Natural killer cell (primary cell): ENCODE measurements at regions not wholly inside any gene's neighbourhood (a gene's known extent, or its start where the extent isn't known, plus 50 kb on each side); places are given as distances from the start of the nearest gene placed in this dataset.

Experiments
- ATAC-seq, 3 donors: fragments of 150-1000 bp in 2 of 3; fragments of 200-7000 bp in 1 of 3; cut with Tn5 transposase; 1 replicate in 1 of 3; 2 replicates in 2 of 3; pipeline ENCODE4 v1.10.0; 2021; ENCODE audit warnings: mild to moderate bottlenecking in 2 of 3, moderate library complexity in 2 of 3
- DNase-seq, 2 donors: peaks; one replicate each; pipeline versions ENCODE4 v3.0.0 to v3.0.0-alpha.2; 2013 to 2021; ENCODE audit warnings: mixed read lengths in 1 of 2
- H3K27ac ChIP-seq: one replicate; pipeline ENCODE4 v1.5.1; 2013; ENCODE audit warnings: mild to moderate bottlenecking, low read length
- H3K27me3 ChIP-seq: one replicate; pipeline ENCODE4 v1.6.1; 2013; ENCODE audit warnings: low read length; ENCODE audit not compliant: control insufficient read depth, insufficient read depth
- H3K36me3 ChIP-seq: one replicate; pipeline ENCODE4 v1.6.1; 2013; ENCODE audit warnings: low read length; ENCODE audit not compliant: control insufficient read depth, insufficient read depth
- H3K4me1 ChIP-seq: one replicate; pipeline ENCODE4 v1.6.1; 2013; ENCODE audit warnings: low read length; ENCODE audit not compliant: control insufficient read depth, insufficient read depth
- H3K4me3 ChIP-seq: one replicate; pipeline ENCODE4 v1.5.1; 2013; ENCODE audit warnings: low read length
- H3K9me3 ChIP-seq: one replicate; pipeline ENCODE4 v1.6.1; 2013; ENCODE audit warnings: low read length; ENCODE audit not compliant: control insufficient read depth, insufficient read depth
- H3K27ac Mint-ChIP-seq, 2 donors: one replicate each; pipeline ENCODE4 v1.8.0; 2022; ENCODE audit warnings: mild to moderate bottlenecking in 2 of 2, mixed read lengths in 2 of 2, moderate library complexity in 1 of 2
- H3K27me3 Mint-ChIP-seq, 2 donors: one replicate each; pipeline ENCODE4 v1.8.0; 2022; ENCODE audit warnings: low read depth in 2 of 2, mixed read lengths in 2 of 2
- H3K36me3 Mint-ChIP-seq: one replicate; pipeline ENCODE4 v1.8.0; 2022; ENCODE audit warnings: mixed read lengths
- H3K4me1 Mint-ChIP-seq, 2 donors: one replicate each; pipeline ENCODE4 v1.8.0; 2022; ENCODE audit warnings: mixed read lengths in 2 of 2
- H3K4me3 Mint-ChIP-seq: one replicate; pipeline ENCODE4 v1.8.0; 2022; ENCODE audit warnings: mild to moderate bottlenecking, moderate library complexity, mixed read lengths
- H3K9me3 Mint-ChIP-seq, 2 donors: one replicate each; pipeline ENCODE4 v1.8.0; 2022; ENCODE audit warnings: mixed read lengths in 2 of 2
- CTCF ChIP-seq: fragments of 200-600 bp; IDR thresholded peaks from one replicate; pipeline ENCODE4 v1.8.0; 2022; ENCODE audit warnings: antibody characterized with exemption
- WGBS: methylation state at CpG from one replicate; pipeline ENCODE4 v1.1.7; 2013; ENCODE audit warnings: missing lambda C conversion rate; ENCODE audit not compliant: insufficient coverage; 5-methylcytosine and 5-hydroxymethylcytosine counted together
- intact Hi-C: fragments of 100-400 bp; cut with micrococcal nuclease; formaldehyde crosslinking; loops from one replicate; pipeline ENCODE4 v1.14.2; 2022

GRCh38 chr7:131010717-131011431 is 276.9 kb upstream of the KLF14 start:
- Mint-ChIP-seq H3K27ac (peak overlapping the region; percentile 27 to 81), H3K27me3 (no peaks in the 10 kb centered on the region), H3K9me3 (no peaks in the 10 kb centered on the region), H3K36me3 (no peaks in the 10 kb centered on the region), H3K4me1 (peaks cover 71 to 93% of the 10 kb centered on the region in 2 donors), H3K4me3 (peak overlapping the region; percentile 49)
- TF ChIP-seq CTCF = no peak
- WGBS = 71% methylated on average over 4 of the region's 6 CpGs
- Histone ChIP-seq H3K9me3 (no peaks in the 10 kb centered on the region), H3K4me1 (peaks cover 40% of the 10 kb centered on the region), H3K36me3 (no peaks in the 10 kb centered on the region), H3K27ac (no peak overlapping the region), H3K27me3 (no peaks in the 10 kb centered on the region), H3K4me3 (no peak overlapping the region)
- ATAC-seq = peak in 2 of 3 donors; percentile 10 to 33
- intact Hi-C loops = no loop called here
- peak in 1 of 2 donors; percentile 49 for DNase-seq

DNA sequence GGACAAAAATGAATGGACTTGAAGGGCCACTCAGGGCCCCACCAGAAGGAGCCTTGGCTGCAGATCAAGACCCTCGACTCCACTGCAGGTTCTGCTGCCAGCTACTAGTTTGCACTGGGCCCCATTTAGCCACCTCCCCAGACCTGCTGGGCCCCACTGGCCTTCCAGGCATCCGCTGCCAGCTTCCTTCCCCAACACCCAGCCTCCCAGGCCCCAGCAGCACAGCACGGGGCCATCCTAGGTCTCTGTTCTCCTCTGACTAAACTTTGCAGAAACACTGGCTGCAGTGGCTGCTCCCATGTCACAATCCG is 277.4 kb upstream of the KLF14 start:
- no peak overlapping the region for H3K27ac ChIP-seq
- no peaks in the 10 kb centered on the region for H3K9me3 ChIP-seq
- H3K27me3 ChIP-seq = no peaks in the 10 kb centered on the region
- 45% methylated on average over 3 of the region's 4 CpGs for WGBS
- H3K36me3 ChIP-seq = no peaks in the 10 kb centered on the region
- no peak for TF ChIP-seq CTCF
- Mint-ChIP-seq H3K4me3 (peak overlapping the region; percentile 80), H3K27me3 (no peaks in the 10 kb centered on the region), H3K9me3 (no peaks in the 10 kb centered on the region), H3K4me1 (peaks cover 77 to 95% of the 10 kb centered on the region in 2 donors), H3K27ac (peak overlapping the region; percentile 81 to 82), H3K36me3 (no peaks in the 10 kb centered on the region)
- H3K4me1 ChIP-seq = peaks cover 40% of the 10 kb centered on the region
- DNase-seq (no peak), ATAC-seq (no peak)
- no peak overlapping the region for H3K4me3 ChIP-seq
- intact Hi-C loops = no loop called here

DNA sequence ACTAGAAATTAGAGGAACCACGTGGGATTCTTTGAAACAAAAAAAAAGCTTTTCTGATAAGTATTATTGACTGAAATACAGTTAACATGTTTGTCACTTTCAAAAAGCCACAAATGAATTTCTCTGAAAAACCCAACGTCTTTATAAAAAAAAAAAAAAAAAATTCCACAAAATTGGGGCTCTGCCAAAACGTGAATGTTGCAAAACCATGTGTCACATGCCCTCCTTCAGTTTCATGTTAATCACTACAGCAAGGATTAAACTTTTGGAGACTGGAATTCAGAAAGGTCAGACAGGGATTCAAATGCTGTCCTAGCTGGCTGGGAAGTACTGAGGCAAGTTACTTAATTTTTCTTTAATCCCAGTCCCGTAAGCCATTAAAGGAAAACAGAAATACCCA is 278.0 kb upstream of the KLF14 start:
- Histone ChIP-seq H3K4me1 (peaks cover 40% of the 10 kb centered on the region), H3K9me3 (no peaks in the 10 kb centered on the region), H3K4me3 (no peak overlapping the region), H3K36me3 (no peaks in the 10 kb centered on the region), H3K27ac (peak overlapping the region; percentile 17), H3K27me3 (no peaks in the 10 kb centered on the region)
- intact Hi-C loops = no loop called here
- Mint-ChIP-seq H3K9me3 (no peaks in the 10 kb centered on the region), H3K27ac (peak overlapping the region; percentile 81 to 82), H3K4me1 (peaks cover 79 to 96% of the 10 kb centered on the region in 2 donors), H3K36me3 (no peaks in the 10 kb centered on the region), H3K27me3 (no peaks in the 10 kb centered on the region), H3K4me3 (peak overlapping the region; percentile 80)
- WGBS = 24% methylated on average over 3 of the region's 4 CpGs
- ATAC-seq (peak in 1 of 3 donors; percentile 6), DNase-seq (peak in 1 of 2 donors; percentile 77)
- no peak for TF ChIP-seq CTCF
